BLaER1 (cell line): ENCODE measurements at regions not wholly inside any gene's neighbourhood (a gene's known extent, or its start where the extent isn't known, plus 50 kb on each side); places are given as distances from the start of the nearest gene placed in this dataset.

Experiments
- H3K27ac ChIP-seq: shearing (Covaris generic); formaldehyde crosslinking; 2 replicates; pipeline ENCODE4 v1.8.1; 2022
- H3K27me3 ChIP-seq: shearing (Covaris generic); formaldehyde crosslinking; 2 replicates; pipeline ENCODE4 v1.8.1; 2022
- H3K36me3 ChIP-seq: shearing (Covaris generic); formaldehyde crosslinking; 2 replicates; pipeline ENCODE4 v1.8.1; 2022
- H3K4me1 ChIP-seq: shearing (Covaris generic); formaldehyde crosslinking; 2 replicates; pipeline ENCODE4 v1.8.1; 2022
- H3K4me2 ChIP-seq: shearing (Covaris generic); formaldehyde crosslinking; 2 replicates; pipeline ENCODE4 v1.8.1; 2022
- H3K4me3 ChIP-seq: shearing (Covaris generic); formaldehyde crosslinking; 2 replicates; pipeline ENCODE4 v1.8.1; 2022
- H3K9ac ChIP-seq: shearing (Covaris generic); formaldehyde crosslinking; 2 replicates; pipeline ENCODE4 v1.8.1; 2022
- H3K9me3 ChIP-seq: shearing (Covaris generic); formaldehyde crosslinking; 2 replicates; pipeline ENCODE4 v1.8.1; 2022
- H4K20me1 ChIP-seq: shearing (Covaris generic); formaldehyde crosslinking; 2 replicates; pipeline ENCODE4 v1.8.1; 2022
- Cebpa-rat ChIP-seq: shearing (Covaris generic); IDR thresholded peaks from 2 replicates; pipeline ENCODE4 v1.8.1; 2022

- Histone ChIP-seq H3K4me2 (no peak overlapping the region), H3K36me3 (no peaks in the 10 kb centered on the region), H3K9me3 (no peaks in the 10 kb centered on the region), H3K9ac (no peak overlapping the region), H3K27me3 (no peaks in the 10 kb centered on the region), H4K20me1 (no peaks in the 10 kb centered on the region), H3K4me1 (peaks cover 28% of the 10 kb centered on the region), H3K27ac (no peak overlapping the region), H3K4me3 (no peak overlapping the region)
- TF ChIP-seq Cebpa-rat: no peak
These were observed 53.4 kb upstream of the IFFO2 start for GRCh38 chr1:19009882-19010321.

GRCh38 chr1:19009126-19009881, 52.8 kb upstream of the IFFO2 start:
- H3K9me3 ChIP-seq: no peaks in the 10 kb centered on the region
- H4K20me1 ChIP-seq: no peaks in the 10 kb centered on the region
- no peak overlapping the region for H3K9ac ChIP-seq
- no peaks in the 10 kb centered on the region for H3K36me3 ChIP-seq
- peaks cover 22% of the 10 kb centered on the region for H3K4me1 ChIP-seq
- no peak for TF ChIP-seq Cebpa-rat
- no peak overlapping the region for H3K27ac ChIP-seq
- no peak overlapping the region for H3K4me3 ChIP-seq
- H3K4me2 ChIP-seq: no peak overlapping the region
- no peaks in the 10 kb centered on the region for H3K27me3 ChIP-seq

- Histone ChIP-seq H3K27ac (no peak overlapping the region), H3K4me3 (no peak overlapping the region), H3K27me3 (no peaks in the 10 kb centered on the region), H4K20me1 (no peaks in the 10 kb centered on the region), H3K4me1 (peaks cover 15% of the 10 kb centered on the region), H3K9ac (no peak overlapping the region), H3K4me2 (no peak overlapping the region), H3K9me3 (no peaks in the 10 kb centered on the region), H3K36me3 (no peaks in the 10 kb centered on the region)
- TF ChIP-seq Cebpa-rat: no peak
These were observed 51.3 kb upstream of the IFFO2 start for GRCh38 chr1:19007491-19008441.

- Histone ChIP-seq H3K27ac (no peak overlapping the region), H3K9me3 (0 out of 2 replicates have a peak, but pooled peaks cover 6% of the 10 kb centered on the region), H4K20me1 (no peaks in the 10 kb centered on the region), H3K9ac (no peak overlapping the region), H3K4me3 (no peak overlapping the region), H3K4me2 (no peak overlapping the region), H3K4me1 (peaks cover 6% of the 10 kb centered on the region), H3K36me3 (no peaks in the 10 kb centered on the region), H3K27me3 (no peaks in the 10 kb centered on the region)
- TF ChIP-seq Cebpa-rat: no peak
These were observed 50.4 kb upstream of the IFFO2 start for GRCh38 chr1:19006837-19007271.
